OCI-LY3 (cell line): ENCODE measurements at regions not wholly inside any gene's neighbourhood (a gene's known extent, or its start where the extent isn't known, plus 50 kb on each side); places are given as distances from the start of the nearest gene placed in this dataset.

ENCODE experiments used
- H2AFZ ChIP-seq: fragments of 200-600, 300-600 bp; shearing (Covaris generic); 2 replicates; pipeline ENCODE4 v1.6.0; 2014; ENCODE audit warnings: antibody characterized with exemption, low read depth, low read length
- H3K27ac ChIP-seq: fragments of 200-600, 300-600 bp; sonication (generic); 2 replicates; pipeline ENCODE4 v1.5.1; 2014; ENCODE audit warnings: mild to moderate bottlenecking, low read length, moderate library complexity, mixed read lengths
- H3K27me3 ChIP-seq: fragments of 200-600, 300-600 bp; sonication (generic); 2 replicates; pipeline ENCODE4 v1.6.1; 2014; ENCODE audit warnings: low read depth, low read length, mixed read lengths
- H3K36me3 ChIP-seq: fragments of 200-600, 300-600 bp; sonication (generic); replicated peaks from 2 replicates; pipeline ENCODE3; 2014; ENCODE audit warnings: low read depth, low read length, mixed read lengths
- H3K4me1 ChIP-seq: fragments of 300-600, 200-600 bp; sonication (generic); 2 replicates; pipeline ENCODE4 v1.6.1; 2014; ENCODE audit warnings: low read length, mixed read lengths
- H3K4me2 ChIP-seq: fragments of 200-600, 300-600 bp; sonication (generic); 2 replicates; pipeline ENCODE4 v1.6.1; 2014; ENCODE audit warnings: low read length, mixed read lengths
- H3K4me3 ChIP-seq: fragments of 300-600, 200-600 bp; sonication (generic); 2 replicates; pipeline ENCODE4 v1.5.1; 2014; ENCODE audit warnings: antibody characterized with exemption, mild to moderate bottlenecking, low read length, moderate library complexity
- H3K79me2 ChIP-seq: fragments of 300-600, 200-600 bp; shearing (Covaris generic); 2 replicates; pipeline ENCODE4 v1.6.1; 2014; ENCODE audit warnings: mild to moderate bottlenecking, low read length, mixed read lengths
- H3K9ac ChIP-seq: fragments of 300-600, 200-600 bp; shearing (Covaris generic); 2 replicates; pipeline ENCODE4 v1.6.0; 2014; ENCODE audit warnings: mild to moderate bottlenecking, low read length, moderate library complexity
- H3K9me3 ChIP-seq: fragments of 200-600, 300-600 bp; shearing (Covaris generic); 2 replicates; pipeline ENCODE4 v1.6.1; 2014; ENCODE audit warnings: low read length, mixed read lengths; ENCODE audit not compliant: insufficient read depth
- H4K20me1 ChIP-seq: fragments of 200-600, 300-600 bp; sonication (generic); 2 replicates; pipeline ENCODE4 v1.6.1; 2016; ENCODE audit warnings: low read length, mixed read lengths; ENCODE audit not compliant: insufficient read depth
- EZH2phosphoT487 ChIP-seq: fragments of 200-600 bp; shearing (Covaris generic); IDR thresholded peaks from 2 replicates; pipeline ENCODE4 v1.6.1; 2018; ENCODE audit warnings: antibody characterized with exemption, mixed run types, low read depth
- TF ChIP-seq, protein P1 (sequence below): fragments of 200-600, 300-600 bp; sonication (generic); IDR thresholded peaks from 2 replicates; pipeline ENCODE4 v1.5.1; 2014; ENCODE audit warnings: antibody characterized with exemption, low read length, low read depth

DNA sequence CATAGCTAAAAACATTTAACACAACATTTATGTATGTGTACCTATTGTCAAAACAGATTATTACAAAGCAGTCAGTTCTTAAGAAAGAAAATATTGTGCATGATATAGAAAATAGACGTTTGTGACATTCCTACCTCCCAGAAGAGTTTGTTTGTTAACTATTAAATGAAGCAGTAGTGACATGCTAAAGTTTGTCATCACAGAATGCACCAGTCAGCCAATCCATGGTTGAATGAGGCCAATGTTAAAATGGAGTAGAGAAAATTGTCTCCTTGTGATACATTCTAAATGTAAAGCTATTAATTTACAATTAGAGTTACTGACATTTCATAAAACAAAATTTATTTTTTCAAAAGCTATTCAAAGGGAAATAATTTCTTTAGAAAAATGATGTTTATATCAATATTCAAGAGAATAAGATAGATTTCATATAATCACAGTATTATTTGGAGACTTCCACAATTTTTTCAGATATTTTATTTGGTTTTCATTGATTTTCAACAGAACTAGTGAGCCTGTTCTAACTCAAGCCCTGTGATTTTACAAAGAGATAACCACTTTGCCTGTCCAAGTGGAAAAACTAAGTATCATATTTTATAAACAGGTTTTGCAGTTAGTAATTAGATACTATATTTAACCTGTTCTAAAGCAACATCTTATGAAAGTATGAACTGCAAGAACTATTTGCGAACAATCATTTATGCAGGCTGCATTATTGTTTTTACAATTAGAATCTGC, 176.8 kb downstream of the ISL1 start:
- Histone ChIP-seq H3K36me3 (no peaks in the 10 kb centered on the region), H3K27ac (no peak overlapping the region), H4K20me1 (no peaks in the 10 kb centered on the region), H3K79me2 (no peaks in the 10 kb centered on the region), H3K9me3 (no peaks in the 10 kb centered on the region), H3K4me2 (no peak overlapping the region), H3K9ac (no peak overlapping the region), H3K4me1 (no peaks in the 10 kb centered on the region), H2AFZ (no peak overlapping the region), H3K27me3 (no peaks in the 10 kb centered on the region), H3K4me3 (no peak overlapping the region)
- TF ChIP-seq, protein P1, sequence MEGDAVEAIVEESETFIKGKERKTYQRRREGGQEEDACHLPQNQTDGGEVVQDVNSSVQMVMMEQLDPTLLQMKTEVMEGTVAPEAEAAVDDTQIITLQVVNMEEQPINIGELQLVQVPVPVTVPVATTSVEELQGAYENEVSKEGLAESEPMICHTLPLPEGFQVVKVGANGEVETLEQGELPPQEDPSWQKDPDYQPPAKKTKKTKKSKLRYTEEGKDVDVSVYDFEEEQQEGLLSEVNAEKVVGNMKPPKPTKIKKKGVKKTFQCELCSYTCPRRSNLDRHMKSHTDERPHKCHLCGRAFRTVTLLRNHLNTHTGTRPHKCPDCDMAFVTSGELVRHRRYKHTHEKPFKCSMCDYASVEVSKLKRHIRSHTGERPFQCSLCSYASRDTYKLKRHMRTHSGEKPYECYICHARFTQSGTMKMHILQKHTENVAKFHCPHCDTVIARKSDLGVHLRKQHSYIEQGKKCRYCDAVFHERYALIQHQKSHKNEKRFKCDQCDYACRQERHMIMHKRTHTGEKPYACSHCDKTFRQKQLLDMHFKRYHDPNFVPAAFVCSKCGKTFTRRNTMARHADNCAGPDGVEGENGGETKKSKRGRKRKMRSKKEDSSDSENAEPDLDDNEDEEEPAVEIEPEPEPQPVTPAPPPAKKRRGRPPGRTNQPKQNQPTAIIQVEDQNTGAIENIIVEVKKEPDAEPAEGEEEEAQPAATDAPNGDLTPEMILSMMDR: no peak
- TF ChIP-seq EZH2phosphoT487: no peak

DNA sequence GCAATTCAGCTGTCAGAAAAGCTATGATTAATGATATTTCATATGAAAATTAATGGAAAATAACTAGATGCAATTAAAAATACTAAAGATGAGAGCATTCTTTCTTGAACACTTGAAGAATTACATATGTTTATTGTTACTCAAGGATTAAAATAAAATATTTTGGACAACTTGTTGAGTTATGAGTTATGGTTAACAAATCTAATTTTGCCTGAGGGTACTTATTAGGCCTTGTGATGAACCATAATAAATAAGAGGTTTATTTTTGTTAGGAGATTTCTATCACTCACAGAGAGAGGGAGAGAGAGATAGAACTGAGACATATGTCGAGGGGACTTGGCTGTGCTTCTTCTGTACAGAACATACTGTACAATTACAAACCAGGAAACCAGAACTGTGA, 183.7 kb downstream of the ISL1 start:
- Histone ChIP-seq H3K9me3 (no peaks in the 10 kb centered on the region), H3K9ac (no peak overlapping the region), H3K36me3 (no peaks in the 10 kb centered on the region), H3K27me3 (no peaks in the 10 kb centered on the region), H3K4me2 (no peak overlapping the region), H4K20me1 (no peaks in the 10 kb centered on the region), H3K27ac (no peak overlapping the region), H3K4me3 (no peak overlapping the region), H3K79me2 (no peaks in the 10 kb centered on the region), H2AFZ (no peak overlapping the region), H3K4me1 (no peaks in the 10 kb centered on the region)
- no peak for TF ChIP-seq EZH2phosphoT487
- TF ChIP-seq, protein P1: no peak

DNA sequence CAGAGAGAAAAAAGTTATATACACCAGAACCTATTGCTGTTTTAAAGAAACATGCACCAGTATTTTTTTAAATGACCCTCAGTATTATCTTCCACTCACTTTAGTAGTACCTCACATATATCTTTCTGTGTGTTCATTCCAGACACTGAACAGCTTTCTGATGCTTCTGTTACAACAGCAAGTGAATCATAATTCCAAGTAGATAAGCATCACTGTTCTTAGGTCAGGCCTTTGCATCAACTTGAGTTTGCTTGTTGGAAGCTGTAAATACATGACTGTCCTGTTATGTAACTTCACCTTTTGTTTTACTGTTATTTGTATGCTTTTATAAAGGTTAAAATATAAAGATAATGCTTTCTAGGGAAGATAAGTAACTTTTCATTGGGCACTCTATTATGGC, 184.4 kb downstream of the ISL1 start:
- H3K9ac ChIP-seq: no peak overlapping the region
- no peaks in the 10 kb centered on the region for H3K27me3 ChIP-seq
- H2AFZ ChIP-seq: no peak overlapping the region
- no peaks in the 10 kb centered on the region for H3K36me3 ChIP-seq
- no peaks in the 10 kb centered on the region for H3K9me3 ChIP-seq
- H3K27ac ChIP-seq: no peak overlapping the region
- no peak for TF ChIP-seq EZH2phosphoT487
- no peak overlapping the region for H3K4me2 ChIP-seq
- H3K4me3 ChIP-seq: no peak overlapping the region
- no peaks in the 10 kb centered on the region for H3K79me2 ChIP-seq
- H4K20me1 ChIP-seq: no peaks in the 10 kb centered on the region
- no peaks in the 10 kb centered on the region for H3K4me1 ChIP-seq

DNA sequence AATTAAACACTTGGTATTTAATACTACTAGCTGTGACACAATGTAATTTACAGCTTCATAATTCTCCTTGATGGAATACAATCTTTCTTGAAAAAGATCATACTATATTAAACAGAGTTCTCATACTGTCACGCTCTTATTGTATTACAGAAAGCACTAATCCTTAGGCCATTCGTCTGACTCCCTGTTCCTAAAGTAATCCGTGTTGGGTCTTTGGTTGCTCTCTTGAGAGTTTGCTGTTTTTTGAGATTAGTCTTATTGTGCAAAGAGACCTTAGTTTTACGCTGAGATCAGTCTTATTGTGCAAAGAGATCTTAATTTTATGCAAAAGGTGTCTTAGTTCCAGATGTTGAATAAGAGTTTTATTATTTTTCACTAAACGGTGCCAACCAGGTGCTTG, 190.6 kb downstream of the ISL1 start:
- H3K4me3 ChIP-seq: no peak overlapping the region
- H3K9me3 ChIP-seq: no peaks in the 10 kb centered on the region
- no peak overlapping the region for H3K4me2 ChIP-seq
- H3K4me1 ChIP-seq: no peaks in the 10 kb centered on the region
- no peak overlapping the region for H3K9ac ChIP-seq
- TF ChIP-seq, protein P1: no peak
- no peak for TF ChIP-seq EZH2phosphoT487
- H3K27me3 ChIP-seq: no peaks in the 10 kb centered on the region
- no peaks in the 10 kb centered on the region for H3K79me2 ChIP-seq
- no peak overlapping the region for H2AFZ ChIP-seq
- H4K20me1 ChIP-seq: no peaks in the 10 kb centered on the region
- no peak overlapping the region for H3K27ac ChIP-seq
- no peaks in the 10 kb centered on the region for H3K36me3 ChIP-seq
